HFF-Myc (cell line): ENCODE measurements at regions not wholly inside any gene's neighbourhood (a gene's known extent, or its start where the extent isn't known, plus 50 kb on each side); places are given as distances from the start of the nearest gene placed in this dataset.

Source experiments
- DNase-seq: peaks from one replicate; pipeline ENCODE4 v3.0.0-alpha.2; 2011; ENCODE audit warnings: low read depth; ENCODE audit errors: extremely low read depth
- H3K4me3 ChIP-seq: replicated peaks from 2 replicates; pipeline ENCODE4 v1.5.1; 2011; ENCODE audit warnings: low read depth, mild to moderate bottlenecking, control low read depth, low read length
- CTCF ChIP-seq: IDR thresholded peaks from 2 replicates; pipeline ENCODE4 v1.5.1; 2012; ENCODE audit warnings: mild to moderate bottlenecking, low read depth, low read length, control low read depth; ENCODE audit errors: missing control alignments

- TF ChIP-seq CTCF: no peak
- DNase-seq: no peak
- no peak overlapping the region for H3K4me3 ChIP-seq
These were observed 507.9 kb downstream of the TXNL1 start for GRCh38 chr18:56130481-56130880.

- no peak for DNase-seq
- no peak overlapping the region for H3K4me3 ChIP-seq
- TF ChIP-seq CTCF: no peak
These were observed 510.1 kb downstream of the TXNL1 start for GRCh38 chr18:56128153-56128791.

- no peak for TF ChIP-seq CTCF
- H3K4me3 ChIP-seq: no peak overlapping the region
- DNase-seq: no peak
These were observed 510.9 kb downstream of the TXNL1 start for GRCh38 chr18:56127322-56128099.

GRCh38 chr18:56124186-56124585, 514.2 kb downstream of the TXNL1 start:
- no peak for DNase-seq
- no peak for TF ChIP-seq CTCF
- H3K4me3 ChIP-seq: no peak overlapping the region

GRCh38 chr18:56121669-56122068, 516.7 kb downstream of the TXNL1 start:
- no peak overlapping the region for H3K4me3 ChIP-seq
- no peak for DNase-seq
- no peak for TF ChIP-seq CTCF

- no peak for TF ChIP-seq CTCF
- no peak for DNase-seq
- no peak overlapping the region for H3K4me3 ChIP-seq
These were observed 517.6 kb downstream of the TXNL1 start for GRCh38 chr18:56120782-56121181.
